Activated naive CD8-positive, alpha-beta T cell treated with anti-CD3 and anti-CD28 coated beads, Interleukin-2, amount 50 U/mL, for 24 hours (primary cell): ENCODE measurements at regions not wholly inside any gene's neighbourhood (a gene's known extent, or its start where the extent isn't known, plus 50 kb on each side); places are given as distances from the start of the nearest gene placed in this dataset.

ENCODE experiments used
- ATAC-seq: fragments of 150-1000 bp; cut with Tn5 transposase; one replicate; pipeline ENCODE4 v1.10.0; 2021
- DNase-seq: peaks from one replicate; pipeline ENCODE4 v3.0.0; 2021
- H3K27ac Mint-ChIP-seq: one replicate; pipeline ENCODE4 v1.8.0; 2021; ENCODE audit warnings: mild to moderate bottlenecking, mixed read lengths
- H3K27me3 Mint-ChIP-seq: one replicate; pipeline ENCODE4 v1.8.0; 2021; ENCODE audit warnings: mixed read lengths
- H3K36me3 Mint-ChIP-seq: one replicate; pipeline ENCODE4 v1.8.0; 2021; ENCODE audit warnings: low read depth, mixed read lengths
- H3K4me1 Mint-ChIP-seq: one replicate; pipeline ENCODE4 v1.8.0; 2021; ENCODE audit warnings: mixed read lengths
- H3K4me3 Mint-ChIP-seq: one replicate; pipeline ENCODE4 v1.8.0; 2021; ENCODE audit warnings: mild to moderate bottlenecking, moderate library complexity, mixed read lengths
- H3K9me3 Mint-ChIP-seq: one replicate; pipeline ENCODE4 v1.8.0; 2021; ENCODE audit warnings: mixed read lengths

- ATAC-seq (no peak), DNase-seq (no peak)
- H3K27me3 Mint-ChIP-seq: no peaks in the 10 kb centered on the region
- H3K36me3 Mint-ChIP-seq: no peaks in the 10 kb centered on the region
- H3K4me3 Mint-ChIP-seq: no peak overlapping the region
- H3K27ac Mint-ChIP-seq: no peak overlapping the region
- H3K4me1 Mint-ChIP-seq: no peaks in the 10 kb centered on the region
- H3K9me3 Mint-ChIP-seq: no peaks in the 10 kb centered on the region
These were observed 160.4 kb upstream of the NPVF start for GRCh38 chr7:25388681-25389080.

- Mint-ChIP-seq H3K36me3 (no peaks in the 10 kb centered on the region), H3K4me1 (no peaks in the 10 kb centered on the region), H3K4me3 (no peak overlapping the region), H3K27me3 (no peaks in the 10 kb centered on the region), H3K9me3 (no peaks in the 10 kb centered on the region), H3K27ac (no peak overlapping the region)
- no peak for DNase-seq
- ATAC-seq: no peak
These were observed 161.3 kb upstream of the NPVF start for GRCh38 chr7:25389489-25390106.

GRCh38 chr7:25391295-25391861 lies 163.1 kb upstream of the NPVF start:
- no peak overlapping the region for H3K4me3 Mint-ChIP-seq
- no peaks in the 10 kb centered on the region for H3K27me3 Mint-ChIP-seq
- no peak overlapping the region for H3K27ac Mint-ChIP-seq
- no peaks in the 10 kb centered on the region for H3K4me1 Mint-ChIP-seq
- H3K9me3 Mint-ChIP-seq: no peaks in the 10 kb centered on the region
- DNase-seq (no peak), ATAC-seq (no peak)
- H3K36me3 Mint-ChIP-seq: no peaks in the 10 kb centered on the region

GRCh38 chr7:25391961-25392587 lies 163.8 kb upstream of the NPVF start:
- no peak for DNase-seq
- no peak overlapping the region for H3K27ac Mint-ChIP-seq
- no peaks in the 10 kb centered on the region for H3K36me3 Mint-ChIP-seq
- H3K9me3 Mint-ChIP-seq: no peaks in the 10 kb centered on the region
- no peak overlapping the region for H3K4me3 Mint-ChIP-seq
- no peak for ATAC-seq
- no peaks in the 10 kb centered on the region for H3K4me1 Mint-ChIP-seq
- H3K27me3 Mint-ChIP-seq: no peaks in the 10 kb centered on the region

- H3K27me3 Mint-ChIP-seq: no peaks in the 10 kb centered on the region
- H3K9me3 Mint-ChIP-seq: no peaks in the 10 kb centered on the region
- ATAC-seq (no peak), DNase-seq (no peak)
- no peaks in the 10 kb centered on the region for H3K4me1 Mint-ChIP-seq
- no peak overlapping the region for H3K27ac Mint-ChIP-seq
- no peak overlapping the region for H3K4me3 Mint-ChIP-seq
- no peaks in the 10 kb centered on the region for H3K36me3 Mint-ChIP-seq
These were observed 164.5 kb upstream of the NPVF start for GRCh38 chr7:25392588-25393338.

- H3K27me3 Mint-ChIP-seq: peaks cover 2% of the 10 kb centered on the region
- H3K4me3 Mint-ChIP-seq: no peak overlapping the region
- H3K27ac Mint-ChIP-seq: no peak overlapping the region
- DNase-seq (no peak), ATAC-seq (no peak)
- no peaks in the 10 kb centered on the region for H3K4me1 Mint-ChIP-seq
- H3K36me3 Mint-ChIP-seq: no peaks in the 10 kb centered on the region
- no peaks in the 10 kb centered on the region for H3K9me3 Mint-ChIP-seq
These were observed 167.7 kb upstream of the NPVF start for GRCh38 chr7:25395976-25396375.

GRCh38 chr7:25396668-25397067 lies 168.4 kb upstream of the NPVF start:
- Mint-ChIP-seq H3K4me3 (no peak overlapping the region), H3K9me3 (no peaks in the 10 kb centered on the region), H3K27ac (no peak overlapping the region), H3K36me3 (no peaks in the 10 kb centered on the region), H3K4me1 (no peaks in the 10 kb centered on the region), H3K27me3 (peaks cover 4% of the 10 kb centered on the region)
- no peak for DNase-seq
- no peak for ATAC-seq

GRCh38 chr7:25398418-25398817 lies 170.1 kb upstream of the NPVF start:
- DNase-seq (no peak), ATAC-seq (no peak)
- Mint-ChIP-seq H3K27ac (no peak overlapping the region), H3K36me3 (no peaks in the 10 kb centered on the region), H3K4me1 (no peaks in the 10 kb centered on the region), H3K9me3 (no peaks in the 10 kb centered on the region), H3K27me3 (peaks cover 4% of the 10 kb centered on the region), H3K4me3 (no peak overlapping the region)

- Mint-ChIP-seq H3K9me3 (no peaks in the 10 kb centered on the region), H3K27me3 (peaks cover 4% of the 10 kb centered on the region), H3K27ac (no peak overlapping the region), H3K4me3 (no peak overlapping the region), H3K4me1 (no peaks in the 10 kb centered on the region), H3K36me3 (no peaks in the 10 kb centered on the region)
- ATAC-seq: no peak
- no peak for DNase-seq
These were observed 170.9 kb upstream of the NPVF start for GRCh38 chr7:25399000-25399750.

GRCh38 chr7:25402532-25402931 lies 174.2 kb upstream of the NPVF start:
- DNase-seq: no peak
- no peak overlapping the region for H3K4me3 Mint-ChIP-seq
- H3K27ac Mint-ChIP-seq: no peak overlapping the region
- H3K9me3 Mint-ChIP-seq: no peaks in the 10 kb centered on the region
- ATAC-seq: no peak
- peaks cover 4% of the 10 kb centered on the region for H3K27me3 Mint-ChIP-seq
- H3K4me1 Mint-ChIP-seq: no peaks in the 10 kb centered on the region
- no peaks in the 10 kb centered on the region for H3K36me3 Mint-ChIP-seq

- H3K9me3 Mint-ChIP-seq: no peaks in the 10 kb centered on the region
- no peak overlapping the region for H3K4me3 Mint-ChIP-seq
- ATAC-seq (no peak), DNase-seq (no peak)
- H3K27ac Mint-ChIP-seq: no peak overlapping the region
- peaks cover 2% of the 10 kb centered on the region for H3K27me3 Mint-ChIP-seq
- H3K4me1 Mint-ChIP-seq: no peaks in the 10 kb centered on the region
- H3K36me3 Mint-ChIP-seq: no peaks in the 10 kb centered on the region
These were observed 177.4 kb upstream of the NPVF start for GRCh38 chr7:25405736-25406135.

- Mint-ChIP-seq H3K36me3 (no peaks in the 10 kb centered on the region), H3K27ac (no peak overlapping the region), H3K4me1 (no peaks in the 10 kb centered on the region), H3K27me3 (no peaks in the 10 kb centered on the region), H3K4me3 (no peak overlapping the region), H3K9me3 (no peaks in the 10 kb centered on the region)
- peak; percentile 63 for ATAC-seq
- DNase-seq: no peak
These were observed 178.8 kb upstream of the NPVF start for GRCh38 chr7:25407053-25407452.

GRCh38 chr7:25408012-25408687 lies 179.9 kb upstream of the NPVF start:
- Mint-ChIP-seq H3K27ac (no peak overlapping the region), H3K36me3 (no peaks in the 10 kb centered on the region), H3K27me3 (no peaks in the 10 kb centered on the region), H3K4me1 (no peaks in the 10 kb centered on the region), H3K4me3 (no peak overlapping the region), H3K9me3 (no peaks in the 10 kb centered on the region)
- ATAC-seq (no peak), DNase-seq (no peak)

GRCh38 chr7:25408876-25409275 lies 180.6 kb upstream of the NPVF start:
- Mint-ChIP-seq H3K4me1 (no peaks in the 10 kb centered on the region), H3K4me3 (no peak overlapping the region), H3K9me3 (no peaks in the 10 kb centered on the region), H3K27ac (no peak overlapping the region), H3K36me3 (no peaks in the 10 kb centered on the region), H3K27me3 (no peaks in the 10 kb centered on the region)
- no peak for ATAC-seq
- no peak for DNase-seq
